Kasumi-1 (cell line): ENCODE measurements at regions not wholly inside any gene's neighbourhood (a gene's known extent, or its start where the extent isn't known, plus 50 kb on each side); places are given as distances from the start of the nearest gene placed in this dataset.
"Not testable (repeated sequence)": the region's sequence is repeated elsewhere in the genome, so short reads cannot be mapped to it uniquely, and the experiment has no call there.

Experiments
- DNase-seq, 2 experiments: peaks; one replicate each; lab custom pipeline; 2025; lab: John Stamatoyannopoulos, UW

- peak; percentile 53 to 57 for DNase-seq
Observed at GRCh38 chr16:65373097-65373496, 251.2 kb upstream of the CDH11 start.

- peak in 1 of 2 experiments; percentile 14 for DNase-seq
Observed at GRCh38 chr16:65372171-65372570, 250.3 kb upstream of the CDH11 start.

- DNase-seq = no peak
Observed at GRCh38 chr16:65365732-65366715, 244.2 kb upstream of the CDH11 start.

- DNase-seq = not testable (repeated sequence)
Observed at GRCh38 chr16:65356721-65357120, 234.9 kb upstream of the CDH11 start.

GRCh38 chr16:65355706-65356105 lies 233.8 kb upstream of the CDH11 start:
- no peak for DNase-seq

- no peak for DNase-seq
Observed at GRCh38 chr16:65353183-65353582, 231.3 kb upstream of the CDH11 start.

- DNase-seq = no peak
Observed at GRCh38 chr16:65349626-65350025, 227.8 kb upstream of the CDH11 start.

- no peak for DNase-seq
Observed at GRCh38 chr16:65343556-65343955, 221.7 kb upstream of the CDH11 start.

GRCh38 chr16:65342231-65342866 lies 220.5 kb upstream of the CDH11 start:
- no peak for DNase-seq

- no peak for DNase-seq
Observed at GRCh38 chr16:65339062-65339461, 217.2 kb upstream of the CDH11 start.

- DNase-seq = no peak
Observed at GRCh38 chr16:65336160-65336559, 214.3 kb upstream of the CDH11 start.

- DNase-seq = no peak
Observed at GRCh38 chr16:65334081-65334480, 212.2 kb upstream of the CDH11 start.

GRCh38 chr16:65333283-65333682 lies 211.4 kb upstream of the CDH11 start:
- no peak for DNase-seq

GRCh38 chr16:65327346-65327745 lies 205.5 kb upstream of the CDH11 start:
- no peak for DNase-seq

- peak in 1 of 2 experiments; percentile 18 for DNase-seq
Observed at GRCh38 chr16:65323655-65324237, 201.9 kb upstream of the CDH11 start.

- DNase-seq = no peak
Observed at GRCh38 chr16:65319621-65320231, 197.9 kb upstream of the CDH11 start.

- no peak for DNase-seq
Observed at GRCh38 chr16:65318590-65319257, 196.9 kb upstream of the CDH11 start.

GRCh38 chr16:65318138-65318537 lies 196.3 kb upstream of the CDH11 start:
- DNase-seq = no peak

- DNase-seq = no peak
Observed at GRCh38 chr16:65316808-65317207, 194.9 kb upstream of the CDH11 start.

- DNase-seq = no peak
Observed at GRCh38 chr16:65315081-65315780, 193.4 kb upstream of the CDH11 start.

GRCh38 chr16:65314627-65315008 lies 192.8 kb upstream of the CDH11 start:
- DNase-seq = no peak
